C1 segment of cervical spinal cord (tissue), 14 donors: ENCODE measurements at regions not wholly inside any gene's neighbourhood (a gene's known extent, or its start where the extent isn't known, plus 50 kb on each side); places are given as distances from the start of the nearest gene placed in this dataset.
A peak's percentile ranks its signal among the peaks of the same experiment; 100 is the strongest.
"Not testable (repeated sequence)": the region's sequence is repeated elsewhere in the genome, so short reads cannot be mapped to it uniquely, and the experiment has no call there.

Source experiments
- DNase-seq, 14 donors: peaks; one replicate each; lab custom pipeline; 2025; lab: John Stamatoyannopoulos, UW

DNA sequence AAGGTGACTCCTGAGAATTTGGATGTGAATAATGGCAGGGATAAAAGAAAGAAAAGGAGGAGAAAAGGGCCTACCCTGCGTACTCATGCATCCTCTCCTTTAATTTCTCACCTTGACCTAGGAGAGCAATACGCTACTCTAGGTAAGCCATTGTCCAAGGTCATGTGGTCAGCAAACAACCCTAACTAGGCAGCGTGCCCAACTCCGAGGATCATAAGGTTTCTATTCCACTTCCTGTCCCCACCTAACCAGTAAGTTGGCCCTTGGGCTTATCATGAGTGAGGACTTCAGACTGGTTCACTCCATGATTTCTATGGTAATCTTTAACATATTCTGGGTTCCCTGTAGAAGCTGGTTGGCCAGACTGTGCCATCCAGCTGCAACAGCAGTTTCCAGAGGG, 315.1 kb upstream of the CCL2 start:
- DNase-seq = no peak

- no peak for DNase-seq
Measured at GRCh38 chr17:33940769-33941370, 314.2 kb upstream of the CCL2 start.

DNA sequence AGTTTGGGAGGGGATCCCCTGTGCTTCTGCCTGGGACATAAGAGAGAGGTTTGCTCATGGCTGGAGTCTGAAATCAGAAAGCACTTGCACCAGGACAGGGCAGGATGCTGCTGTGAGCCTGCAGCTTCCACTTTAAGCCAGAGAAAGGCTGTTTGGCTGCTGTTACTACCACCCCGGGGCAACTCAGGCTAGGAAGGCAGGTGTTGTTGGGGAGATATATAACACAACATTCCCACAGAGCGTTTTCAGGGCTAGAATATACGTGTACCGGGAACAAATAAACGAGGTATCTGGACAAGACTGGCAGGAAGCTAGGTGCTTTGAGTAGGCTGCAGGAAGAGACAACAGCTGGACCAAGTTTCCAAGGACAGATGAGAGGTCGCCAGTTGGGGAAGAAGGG, 313.3 kb upstream of the CCL2 start:
- DNase-seq = no peak

DNA sequence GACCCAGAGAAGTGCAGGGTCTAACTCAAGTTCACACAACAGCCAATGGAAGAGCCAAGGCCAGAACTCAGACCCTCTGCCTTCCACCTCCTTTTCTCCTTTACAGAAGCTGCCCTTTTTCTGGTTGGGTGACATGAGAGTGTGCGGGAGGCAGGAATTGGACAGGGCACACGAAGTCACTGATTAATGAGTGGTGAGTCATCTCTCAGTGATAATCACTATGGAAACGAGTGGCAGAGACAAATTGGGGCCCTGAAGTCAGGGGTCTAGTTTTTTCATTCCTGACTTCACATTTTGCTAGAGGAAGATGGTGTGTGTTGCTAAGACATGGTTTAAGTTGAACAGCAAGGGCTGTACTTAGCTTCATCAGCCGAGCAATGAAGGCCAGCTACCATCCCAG, 312.7 kb upstream of the CCL2 start:
- no peak for DNase-seq

- no peak for DNase-seq
Measured at GRCh38 chr17:33944412-33944811, 310.7 kb upstream of the CCL2 start.

- DNase-seq = no peak
Measured at GRCh38 chr17:33944826-33945225, 310.3 kb upstream of the CCL2 start.

DNA sequence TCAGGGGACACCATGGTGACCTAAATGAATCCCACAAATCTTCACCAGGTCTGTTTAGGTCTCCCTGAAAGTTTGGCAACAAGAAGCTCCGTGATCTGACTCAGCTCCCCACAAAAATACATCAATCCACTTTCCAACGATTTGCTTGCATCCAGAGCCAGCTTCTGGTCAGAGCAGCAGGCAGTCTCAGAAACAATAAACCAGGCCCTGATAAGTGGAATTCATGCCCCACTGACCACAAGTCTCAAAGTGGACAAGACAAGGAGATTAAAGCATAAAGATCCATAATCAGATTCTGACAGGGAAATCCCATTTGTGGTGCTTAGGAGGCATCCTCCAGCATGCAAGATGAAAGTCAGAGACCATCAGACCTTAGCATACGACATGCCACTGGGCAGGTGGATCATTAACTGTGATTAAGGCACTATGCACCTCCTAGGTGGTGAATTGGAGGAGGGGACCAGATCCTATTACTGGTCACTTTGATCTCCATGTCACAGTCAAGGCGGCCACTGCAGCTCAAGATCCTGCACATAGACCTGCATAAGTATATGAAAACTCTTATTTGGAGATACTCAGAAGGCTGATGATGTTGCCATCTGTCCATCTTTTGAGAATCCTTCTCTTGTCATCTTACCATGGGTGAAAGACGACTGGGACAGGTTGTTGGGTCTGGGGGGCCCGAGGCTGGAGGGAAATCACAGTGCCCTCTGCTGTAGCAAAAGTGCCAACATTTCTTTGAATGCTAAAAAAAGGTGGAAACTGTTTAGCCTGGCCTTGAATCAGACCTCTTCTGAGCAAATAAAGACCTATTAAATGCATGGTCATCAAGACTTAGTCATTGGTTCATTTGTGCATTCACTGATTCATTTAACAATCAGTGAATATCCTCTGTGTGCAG, 309.2 kb upstream of the CCL2 start:
- DNase-seq = no peak

DNA sequence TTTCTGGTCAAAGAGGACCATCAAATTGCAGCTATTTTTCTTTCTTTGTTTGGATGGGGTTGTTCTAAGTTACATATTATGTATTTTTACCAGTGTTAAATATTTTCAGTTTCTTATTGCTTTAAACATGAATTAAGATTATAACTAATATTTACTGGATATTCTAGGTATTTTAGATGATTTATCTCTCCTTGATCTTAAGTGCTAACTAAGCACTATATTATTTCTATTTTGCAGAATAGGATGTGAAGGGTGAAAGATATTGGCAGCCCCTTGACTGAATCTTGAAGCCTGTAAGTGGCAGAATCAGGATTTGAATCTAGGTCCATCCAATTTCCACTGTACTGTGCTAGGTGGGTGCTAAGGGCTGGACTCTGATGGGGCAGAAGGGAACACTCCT, 307.3 kb upstream of the CCL2 start:
- no peak for DNase-seq

GRCh38 chr17:33948309-33948708, 306.8 kb upstream of the CCL2 start:
- DNase-seq = peak in 1 of 14 donors; percentile 94

- no peak for DNase-seq
Measured at GRCh38 chr17:33949100-33949499, 306.0 kb upstream of the CCL2 start.

DNA sequence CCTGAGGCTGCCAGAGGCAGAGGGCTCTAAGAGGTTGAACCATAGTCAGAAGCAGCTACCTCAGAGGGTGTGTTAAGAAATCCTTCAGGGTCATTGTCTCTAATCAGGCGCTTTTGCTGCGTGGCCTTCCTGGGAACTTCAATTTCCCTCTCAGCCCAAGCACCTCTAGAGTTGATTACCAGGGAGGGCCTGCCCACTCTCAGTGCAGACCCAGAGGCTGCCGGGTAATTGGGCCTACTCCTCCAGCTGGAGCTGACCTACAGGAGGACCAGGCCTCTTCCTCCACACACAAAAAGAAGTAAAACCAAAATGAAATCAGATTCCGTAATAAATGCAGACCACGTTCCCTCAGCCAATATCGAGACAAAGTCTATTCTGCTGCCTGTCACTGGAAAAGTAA, 305.0 kb upstream of the CCL2 start:
- DNase-seq = no peak

- DNase-seq = no peak
Measured at GRCh38 chr17:33952425-33952824, 302.7 kb upstream of the CCL2 start.

- no peak for DNase-seq
Measured at GRCh38 chr17:33954597-33954996, 300.5 kb upstream of the CCL2 start.

GRCh38 chr17:33955461-33955860, 299.6 kb upstream of the CCL2 start:
- no peak for DNase-seq

GRCh38 chr17:33959098-33959497, 296.0 kb upstream of the CCL2 start:
- DNase-seq = not testable (repeated sequence)

DNA sequence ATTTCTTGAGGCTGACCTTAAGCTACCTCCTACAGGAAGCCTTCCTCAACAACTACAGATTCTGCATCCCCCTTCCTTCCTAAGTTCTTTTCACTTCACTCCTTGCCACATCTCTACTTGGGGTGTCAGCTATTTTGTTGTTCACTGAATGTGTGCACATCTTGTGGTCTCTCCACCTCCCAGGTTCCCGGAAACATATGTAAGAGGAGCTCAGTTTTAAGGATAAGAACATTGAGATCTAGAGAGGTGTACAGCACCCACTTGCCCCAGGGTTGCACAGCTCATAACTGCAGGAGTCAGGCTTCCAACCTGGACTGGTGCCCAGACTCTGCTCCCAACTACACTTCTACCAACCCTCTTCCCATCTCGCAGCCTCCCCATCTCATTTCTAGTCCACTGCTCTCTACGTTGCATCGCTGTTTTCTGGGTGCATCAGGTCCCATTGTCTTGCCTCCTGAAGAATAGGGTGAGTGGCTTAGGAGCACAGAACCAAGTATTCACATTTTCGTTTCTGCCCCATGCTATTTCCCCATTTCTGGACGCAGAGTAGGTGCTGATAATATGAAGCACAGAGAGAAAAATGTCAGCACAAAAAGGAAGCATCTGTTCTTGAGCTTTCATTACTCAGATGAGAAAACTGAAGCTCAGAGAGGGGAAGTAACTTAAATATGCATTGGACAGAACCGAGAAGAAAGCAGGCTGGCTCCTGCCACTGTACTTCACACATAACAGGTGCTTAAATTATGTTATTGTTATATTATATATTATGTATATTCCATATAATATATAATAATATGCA, 292.0 kb upstream of the CCL2 start:
- no peak for DNase-seq

DNA sequence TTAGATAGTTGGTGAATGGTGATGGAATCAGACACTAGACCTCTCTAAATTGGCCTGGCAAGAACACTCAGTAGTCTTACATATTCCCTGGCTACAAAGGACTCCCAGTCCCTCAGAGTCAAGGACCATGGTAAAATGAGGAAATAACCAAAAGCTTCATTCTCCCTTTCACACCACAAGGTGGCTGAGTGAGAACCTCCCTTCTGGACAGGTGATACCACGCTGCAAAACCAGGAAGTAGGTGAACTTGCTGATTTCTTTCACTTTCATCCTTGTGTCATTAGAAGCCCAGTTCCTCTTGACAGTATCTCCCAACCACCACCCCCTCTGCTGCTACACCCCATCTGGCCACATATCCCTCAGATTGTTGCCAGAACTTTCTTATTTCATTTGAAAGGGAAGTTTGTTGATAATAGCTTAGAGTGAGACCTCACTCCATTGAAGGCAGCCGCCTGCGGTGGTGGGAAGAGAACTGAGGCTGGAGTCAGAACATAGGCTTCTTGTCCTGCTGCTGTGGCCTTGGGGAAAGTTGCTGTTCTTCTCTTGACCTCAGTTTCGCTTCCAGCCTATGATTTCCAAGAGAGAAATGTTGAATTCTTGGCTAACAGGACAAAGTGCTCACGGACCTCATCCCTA, 290.6 kb upstream of the CCL2 start:
- no peak for DNase-seq

GRCh38 chr17:33966410-33967059, 288.6 kb upstream of the CCL2 start:
- DNase-seq = no peak

GRCh38 chr17:33967608-33968349, 287.3 kb upstream of the CCL2 start:
- no peak for DNase-seq

GRCh38 chr17:33968350-33969044, 286.6 kb upstream of the CCL2 start:
- peak in 3 of 14 donors; percentile 12 to 87 (median 35) for DNase-seq
